Neuron (in vitro differentiated cells): ENCODE measurements at regions not wholly inside any gene's neighbourhood (a gene's known extent, or its start where the extent isn't known, plus 50 kb on each side); places are given as distances from the start of the nearest gene placed in this dataset.

ENCODE experiments used
- H2AFZ ChIP-seq: one replicate; pipeline ENCODE4 v1.6.1; 2013; ENCODE audit warnings: low read depth, mild to moderate bottlenecking, inconsistent platforms, low read length, moderate library complexity
- H3K27me3 ChIP-seq: one replicate; pipeline ENCODE4 v1.6.1; 2013; ENCODE audit warnings: low read length; ENCODE audit not compliant: insufficient read depth
- H3K36me3 ChIP-seq: one replicate; pipeline ENCODE4 v1.6.1; 2013; ENCODE audit warnings: low read length; ENCODE audit not compliant: insufficient read depth
- H3K4me1 ChIP-seq: one replicate; pipeline ENCODE4 v1.6.1; 2013; ENCODE audit warnings: low read length; ENCODE audit not compliant: insufficient read depth
- H3K4me3 ChIP-seq: 2 replicates; pipeline ENCODE4 v1.5.1; 2013; ENCODE audit warnings: mild to moderate bottlenecking, low read length, moderate library complexity
- H3K9me3 ChIP-seq: one replicate; pipeline ENCODE4 v1.6.1; 2013; ENCODE audit warnings: low read length

GRCh38 chr12:61862986-61863385 lies 397.2 kb upstream of the USP15 start:
- H3K4me3 ChIP-seq = no peak overlapping the region
- peaks cover 21% of the 10 kb centered on the region for H3K4me1 ChIP-seq
- H3K36me3 ChIP-seq = no peaks in the 10 kb centered on the region
- H3K27me3 ChIP-seq = no peaks in the 10 kb centered on the region
- no peaks in the 10 kb centered on the region for H3K9me3 ChIP-seq
- H2AFZ ChIP-seq = no peak overlapping the region

- no peaks in the 10 kb centered on the region for H3K27me3 ChIP-seq
- no peak overlapping the region for H2AFZ ChIP-seq
- no peaks in the 10 kb centered on the region for H3K36me3 ChIP-seq
- peaks cover 22% of the 10 kb centered on the region for H3K4me1 ChIP-seq
- no peaks in the 10 kb centered on the region for H3K9me3 ChIP-seq
- H3K4me3 ChIP-seq = no peak overlapping the region
These were observed 396.4 kb upstream of the USP15 start for GRCh38 chr12:61863811-61864210.

- Histone ChIP-seq H3K4me3 (no peak overlapping the region), H3K36me3 (no peaks in the 10 kb centered on the region), H2AFZ (peak overlapping the region; percentile 20), H3K4me1 (peaks cover 25% of the 10 kb centered on the region), H3K27me3 (no peaks in the 10 kb centered on the region), H3K9me3 (no peaks in the 10 kb centered on the region)
These were observed 390.4 kb upstream of the USP15 start for GRCh38 chr12:61869796-61870195.

- Histone ChIP-seq H3K4me1 (peaks cover 15% of the 10 kb centered on the region), H3K36me3 (no peaks in the 10 kb centered on the region), H3K4me3 (no peak overlapping the region), H3K27me3 (no peaks in the 10 kb centered on the region), H2AFZ (no peak overlapping the region), H3K9me3 (no peaks in the 10 kb centered on the region)
These were observed 389.3 kb upstream of the USP15 start for GRCh38 chr12:61870658-61871484.

GRCh38 chr12:61871485-61871810 lies 388.8 kb upstream of the USP15 start:
- Histone ChIP-seq H2AFZ (no peak overlapping the region), H3K4me1 (peaks cover 15% of the 10 kb centered on the region), H3K4me3 (no peak overlapping the region), H3K9me3 (no peaks in the 10 kb centered on the region), H3K36me3 (no peaks in the 10 kb centered on the region), H3K27me3 (no peaks in the 10 kb centered on the region)

GRCh38 chr12:61879229-61879628 lies 381.0 kb upstream of the USP15 start:
- no peaks in the 10 kb centered on the region for H3K9me3 ChIP-seq
- H3K27me3 ChIP-seq = no peaks in the 10 kb centered on the region
- no peak overlapping the region for H2AFZ ChIP-seq
- no peaks in the 10 kb centered on the region for H3K36me3 ChIP-seq
- H3K4me1 ChIP-seq = no peaks in the 10 kb centered on the region
- no peak overlapping the region for H3K4me3 ChIP-seq

- Histone ChIP-seq H3K36me3 (no peaks in the 10 kb centered on the region), H3K4me1 (no peaks in the 10 kb centered on the region), H3K9me3 (no peaks in the 10 kb centered on the region), H2AFZ (no peak overlapping the region), H3K27me3 (no peaks in the 10 kb centered on the region), H3K4me3 (no peak overlapping the region)
These were observed 380.0 kb upstream of the USP15 start for GRCh38 chr12:61880186-61880585.

- H3K27me3 ChIP-seq = no peaks in the 10 kb centered on the region
- H3K4me1 ChIP-seq = peaks cover 9% of the 10 kb centered on the region
- no peak overlapping the region for H2AFZ ChIP-seq
These were observed 368.6 kb upstream of the USP15 start for GRCh38 chr12:61891632-61892031.

GRCh38 chr12:61894168-61894567 lies 366.0 kb upstream of the USP15 start:
- Histone ChIP-seq H3K36me3 (no peaks in the 10 kb centered on the region), H3K9me3 (peaks cover 7% of the 10 kb centered on the region), H3K4me3 (no peak overlapping the region), H3K4me1 (peaks cover 9% of the 10 kb centered on the region), H3K27me3 (no peaks in the 10 kb centered on the region), H2AFZ (no peak overlapping the region)

More at GRCh38 chr12:61891632-61892031, 368.6 kb upstream of the USP15 start:
- H3K36me3 ChIP-seq = no peaks in the 10 kb centered on the region
- no peaks in the 10 kb centered on the region for H3K9me3 ChIP-seq
- no peak overlapping the region for H3K4me3 ChIP-seq

- Histone ChIP-seq H2AFZ (no peak overlapping the region), H3K4me1 (peaks cover 9% of the 10 kb centered on the region), H3K4me3 (no peak overlapping the region), H3K9me3 (peaks cover 7% of the 10 kb centered on the region), H3K36me3 (no peaks in the 10 kb centered on the region), H3K27me3 (no peaks in the 10 kb centered on the region)
These were observed 363.8 kb upstream of the USP15 start for GRCh38 chr12:61896436-61896835.

GRCh38 chr12:61902403-61902802 lies 357.8 kb upstream of the USP15 start:
- H3K4me1 ChIP-seq = no peaks in the 10 kb centered on the region
- no peaks in the 10 kb centered on the region for H3K27me3 ChIP-seq
- no peaks in the 10 kb centered on the region for H3K36me3 ChIP-seq
- H3K9me3 ChIP-seq = peaks cover 7% of the 10 kb centered on the region
- H3K4me3 ChIP-seq = no peak overlapping the region
- no peak overlapping the region for H2AFZ ChIP-seq

GRCh38 chr12:61911113-61911512 lies 349.1 kb upstream of the USP15 start:
- H3K27me3 ChIP-seq = no peaks in the 10 kb centered on the region
- H3K4me3 ChIP-seq = no peak overlapping the region
- H2AFZ ChIP-seq = no peak overlapping the region
- H3K4me1 ChIP-seq = no peaks in the 10 kb centered on the region
- no peaks in the 10 kb centered on the region for H3K9me3 ChIP-seq
- H3K36me3 ChIP-seq = no peaks in the 10 kb centered on the region

- no peaks in the 10 kb centered on the region for H3K27me3 ChIP-seq
- H3K36me3 ChIP-seq = no peaks in the 10 kb centered on the region
- no peak overlapping the region for H3K4me3 ChIP-seq
- H3K9me3 ChIP-seq = no peaks in the 10 kb centered on the region
- H3K4me1 ChIP-seq = no peaks in the 10 kb centered on the region
- H2AFZ ChIP-seq = no peak overlapping the region
These were observed 344.8 kb upstream of the USP15 start for GRCh38 chr12:61915420-61915819.

- Histone ChIP-seq H2AFZ (no peak overlapping the region), H3K27me3 (no peaks in the 10 kb centered on the region), H3K4me3 (no peak overlapping the region), H3K36me3 (no peaks in the 10 kb centered on the region), H3K9me3 (no peaks in the 10 kb centered on the region), H3K4me1 (no peaks in the 10 kb centered on the region)
These were observed 343.4 kb upstream of the USP15 start for GRCh38 chr12:61916831-61917230.
